C4-2B (cell line): ENCODE measurements at regions not wholly inside any gene's neighbourhood (a gene's known extent, or its start where the extent isn't known, plus 50 kb on each side); places are given as distances from the start of the nearest gene placed in this dataset.

Experiments used
- ZFX ChIP-seq: fragments of 450-650 bp; IDR thresholded peaks from 2 replicates; pipeline ENCODE4 v1.6.1; 2017
- TF ChIP-seq, protein P1 (sequence below): fragments of 450-650 bp; conservative IDR thresholded peaks from 2 replicates; pipeline ENCODE4 v1.5.1; 2017; ENCODE audit warnings: mild to moderate bottlenecking

DNA sequence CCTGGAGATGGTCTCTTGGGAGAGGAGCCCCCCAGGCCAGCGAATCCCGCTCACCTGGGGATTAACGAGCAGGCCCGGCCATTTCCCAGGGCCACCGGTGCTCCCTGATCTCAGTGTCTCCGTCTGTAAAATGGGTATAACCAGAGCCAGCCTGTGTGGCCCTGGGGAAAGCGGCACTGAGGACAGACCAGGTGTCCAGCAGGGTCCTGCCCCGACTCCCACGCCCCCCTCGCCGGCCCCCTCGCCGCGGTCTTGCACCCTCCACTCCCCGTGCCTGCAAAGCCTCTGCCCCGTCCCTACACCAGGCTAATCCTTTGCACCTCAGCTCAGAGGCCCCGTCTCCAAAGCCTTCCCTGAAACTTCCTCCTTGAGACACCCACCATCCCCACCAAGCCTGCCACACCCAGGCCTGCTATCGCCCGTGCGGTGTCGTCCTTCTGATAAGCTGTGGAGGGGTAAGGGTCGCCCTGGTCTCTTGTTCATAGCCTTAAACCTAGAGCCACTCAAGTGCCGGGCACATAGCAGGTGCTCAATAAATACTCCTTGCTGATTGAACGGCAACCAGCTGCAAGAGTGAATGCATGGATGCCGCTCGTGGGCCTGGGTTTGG lies 259.1 kb downstream of the C16orf95 start:
- TF ChIP-seq, protein P1, sequence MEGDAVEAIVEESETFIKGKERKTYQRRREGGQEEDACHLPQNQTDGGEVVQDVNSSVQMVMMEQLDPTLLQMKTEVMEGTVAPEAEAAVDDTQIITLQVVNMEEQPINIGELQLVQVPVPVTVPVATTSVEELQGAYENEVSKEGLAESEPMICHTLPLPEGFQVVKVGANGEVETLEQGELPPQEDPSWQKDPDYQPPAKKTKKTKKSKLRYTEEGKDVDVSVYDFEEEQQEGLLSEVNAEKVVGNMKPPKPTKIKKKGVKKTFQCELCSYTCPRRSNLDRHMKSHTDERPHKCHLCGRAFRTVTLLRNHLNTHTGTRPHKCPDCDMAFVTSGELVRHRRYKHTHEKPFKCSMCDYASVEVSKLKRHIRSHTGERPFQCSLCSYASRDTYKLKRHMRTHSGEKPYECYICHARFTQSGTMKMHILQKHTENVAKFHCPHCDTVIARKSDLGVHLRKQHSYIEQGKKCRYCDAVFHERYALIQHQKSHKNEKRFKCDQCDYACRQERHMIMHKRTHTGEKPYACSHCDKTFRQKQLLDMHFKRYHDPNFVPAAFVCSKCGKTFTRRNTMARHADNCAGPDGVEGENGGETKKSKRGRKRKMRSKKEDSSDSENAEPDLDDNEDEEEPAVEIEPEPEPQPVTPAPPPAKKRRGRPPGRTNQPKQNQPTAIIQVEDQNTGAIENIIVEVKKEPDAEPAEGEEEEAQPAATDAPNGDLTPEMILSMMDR, result no peak
- no peak for TF ChIP-seq ZFX
